SK-N-MC (cell line): ENCODE measurements at regions not wholly inside any gene's neighbourhood (a gene's known extent, or its start where the extent isn't known, plus 50 kb on each side); places are given as distances from the start of the nearest gene placed in this dataset.

Experiments
- EZH2 ChIP-seq: fragments of 200-600 bp; sonication (generic); IDR thresholded peaks from one replicate; pipeline ENCODE4 v1.6.1; 2017; ENCODE audit warnings: antibody characterized with exemption
- POLR2AphosphoS5 ChIP-seq: IDR thresholded peaks from 2 replicates; pipeline ENCODE4 v1.6.1; 2012; ENCODE audit warnings: mild to moderate bottlenecking, low read depth, low read length, borderline replicate concordance

GRCh38 chr15:53197426-53197839 is 407.3 kb upstream of the ONECUT1 start:
- no peak for TF ChIP-seq EZH2
- TF ChIP-seq POLR2AphosphoS5, result no peak
